CD14-positive monocyte (primary cell): ENCODE measurements at regions not wholly inside any gene's neighbourhood (a gene's known extent, or its start where the extent isn't known, plus 50 kb on each side); places are given as distances from the start of the nearest gene placed in this dataset.

Experiments used
- DNase-seq, 3 donors: peaks; one replicate each; pipeline ENCODE4 v3.0.0-alpha.2; 2011 to 2022
- H2AFZ ChIP-seq: 2 replicates; pipeline ENCODE4 v1.6.0; 2012; ENCODE audit warnings: mild to moderate bottlenecking, low read depth, low read length, inconsistent platforms; ENCODE audit not compliant: insufficient read depth, poor library complexity, severe bottlenecking
- H3K27ac ChIP-seq, 2 donors: 1 replicate in 1 of 2; 2 replicates in 1 of 2; pipeline ENCODE4 v1.5.1; 2012 to 2013; ENCODE audit warnings: low read length in 2 of 2, control low read depth in 1 of 2, inconsistent platforms in 1 of 2, low read depth in 1 of 2, mild to moderate bottlenecking in 1 of 2
- H3K27me3 ChIP-seq, 2 donors: one replicate each; pipeline versions ENCODE4 v1.6.0 to v1.6.1; 2011 to 2013; ENCODE audit warnings: low read length in 2 of 2; ENCODE audit not compliant: control insufficient read depth in 2 of 2, insufficient read depth in 2 of 2
- H3K36me3 ChIP-seq, 2 donors: replicated peaks in 1 of 2; 1 replicate in 1 of 2; 2 replicates in 1 of 2; pipeline versions ENCODE4 v1.5.1 to v1.6.1; 2012 to 2013; ENCODE audit warnings: low read length in 2 of 2, control low read depth in 1 of 2, inconsistent platforms in 1 of 2, mild to moderate bottlenecking in 1 of 2; ENCODE audit not compliant: insufficient read depth in 2 of 2, control insufficient read depth in 1 of 2
- H3K4me1 ChIP-seq, 2 donors: 1 replicate in 1 of 2; 2 replicates in 1 of 2; pipeline versions ENCODE4 v1.5.1 to v1.6.1; 2012 to 2013; ENCODE audit warnings: low read length in 2 of 2, control low read depth in 1 of 2, inconsistent platforms in 1 of 2, mild to moderate bottlenecking in 1 of 2, moderate library complexity in 1 of 2; ENCODE audit not compliant: insufficient read depth in 2 of 2, control insufficient read depth in 1 of 2
- H3K4me2 ChIP-seq: replicated peaks from 2 replicates; pipeline ENCODE3; 2012; ENCODE audit warnings: low read length, moderate library complexity, mild to moderate bottlenecking; ENCODE audit not compliant: poor library complexity, severe bottlenecking; ENCODE audit errors: extremely low read depth
- H3K4me3 ChIP-seq, 3 experiments: fragments of 200-600 bp in 1 of 3; sonication (generic) in 1 of 3; replicated peaks in 1 of 3; 1 replicate in 2 of 3; 2 replicates in 1 of 3; pipeline ENCODE4 v1.5.1; 2011 to 2013; ENCODE audit warnings: low read length in 3 of 3, mild to moderate bottlenecking in 3 of 3, control low read depth in 2 of 3, low read depth in 2 of 3, inconsistent platforms in 1 of 3, moderate library complexity in 1 of 3
- H3K79me2 ChIP-seq: 2 replicates; pipeline ENCODE4 v1.6.0; 2012; ENCODE audit warnings: mild to moderate bottlenecking, control low read depth, inconsistent platforms, low read length, moderate library complexity; ENCODE audit not compliant: insufficient read depth
- H3K9ac ChIP-seq: 2 replicates; pipeline ENCODE4 v1.6.0; 2017; ENCODE audit warnings: low read length, mild to moderate bottlenecking; ENCODE audit not compliant: insufficient read depth, poor library complexity, severe bottlenecking
- H3K9me3 ChIP-seq, 2 donors: replicated peaks in 1 of 2; 1 replicate in 1 of 2; 2 replicates in 1 of 2; pipeline versions ENCODE4 v1.5.1 to v1.6.1; 2012 to 2013; ENCODE audit warnings: low read length in 2 of 2, control low read depth in 1 of 2; ENCODE audit not compliant: control insufficient read depth in 1 of 2, insufficient read depth in 1 of 2
- H4K20me1 ChIP-seq: 2 replicates; pipeline ENCODE4 v1.6.0; 2012; ENCODE audit warnings: mild to moderate bottlenecking, low read length, control low read depth, moderate library complexity; ENCODE audit not compliant: insufficient read depth
- H3K27ac Mint-ChIP-seq, 7 donors: one replicate each; pipeline ENCODE4 v1.8.0; 2020; ENCODE audit warnings: mild to moderate bottlenecking in 7 of 7, mixed read lengths in 7 of 7, moderate library complexity in 6 of 7, inconsistent platforms in 2 of 7
- H3K27me3 Mint-ChIP-seq, 3 donors: one replicate each; pipeline ENCODE4 v1.8.0; 2021 to 2022; ENCODE audit warnings: low read depth in 3 of 3, mild to moderate bottlenecking in 3 of 3, mixed read lengths in 3 of 3, moderate library complexity in 3 of 3, inconsistent platforms in 1 of 3
- H3K36me3 Mint-ChIP-seq, 2 donors: one replicate each; pipeline ENCODE4 v1.8.0; 2020; ENCODE audit warnings: mixed read lengths in 2 of 2, inconsistent platforms in 1 of 2, mild to moderate bottlenecking in 1 of 2
- H3K4me1 Mint-ChIP-seq: one replicate; pipeline ENCODE4 v1.8.0; 2020; ENCODE audit warnings: mild to moderate bottlenecking, mixed read lengths
- H3K4me3 Mint-ChIP-seq, 2 donors: one replicate each; pipeline ENCODE4 v1.8.0; 2020; ENCODE audit warnings: mild to moderate bottlenecking in 2 of 2, mixed read lengths in 2 of 2, moderate library complexity in 1 of 2
- H3K9me3 Mint-ChIP-seq, 7 donors: one replicate each; pipeline ENCODE4 v1.8.0; 2020 to 2022; ENCODE audit warnings: mixed read lengths in 7 of 7, mild to moderate bottlenecking in 6 of 7, moderate library complexity in 6 of 7, inconsistent platforms in 2 of 7
- CTCF ChIP-seq: fragments of 200-600 bp; IDR thresholded peaks from one replicate; pipeline ENCODE4 v1.8.0; 2022; ENCODE audit warnings: antibody characterized with exemption, mild to moderate bottlenecking
- WGBS: methylation state at CpG from one replicate; pipeline ENCODE4 v1.1.5; 2013; ENCODE audit warnings: missing lambda C conversion rate; ENCODE audit not compliant: insufficient coverage; 5-methylcytosine and 5-hydroxymethylcytosine counted together
- intact Hi-C, 2 donors: fragments of 100-400 bp; cut with micrococcal nuclease; formaldehyde crosslinking; loops; one replicate each; pipeline versions ENCODE4 v1.15.0 to v1.15.1; 2023

- H3K4me3 Mint-ChIP-seq = no peak overlapping the region
- H3K9me3 ChIP-seq = peaks cover 5 to 16% of the 10 kb centered on the region in 2 donors
- no peaks in the 10 kb centered on the region for H3K36me3 ChIP-seq
- no peaks in the 10 kb centered on the region for H3K36me3 Mint-ChIP-seq
- H3K4me2 ChIP-seq = no peak overlapping the region
- H3K79me2 ChIP-seq = no peaks in the 10 kb centered on the region
- no peak overlapping the region for H3K4me3 ChIP-seq
- H3K27ac Mint-ChIP-seq = no peak overlapping the region
- no peak overlapping the region for H3K27ac ChIP-seq
- H2AFZ ChIP-seq = no peak overlapping the region
- H3K4me1 Mint-ChIP-seq = no peaks in the 10 kb centered on the region
- DNase-seq = no peak
- H3K9me3 Mint-ChIP-seq = peaks cover 0 to 13% (median 9%) of the 10 kb centered on the region in 7 donors
- 100% methylated on average over 1 of the region's 6 CpGs for WGBS
- intact Hi-C loops = no loop called here
- peaks cover 0 to under 1% (median 0%) of the 10 kb centered on the region in 3 donors for H3K27me3 Mint-ChIP-seq
- H3K9ac ChIP-seq = no peak overlapping the region
- H3K27me3 ChIP-seq = no peaks in the 10 kb centered on the region
- no peak for TF ChIP-seq CTCF
- no peaks in the 10 kb centered on the region for H4K20me1 ChIP-seq
- no peaks in the 10 kb centered on the region for H3K4me1 ChIP-seq
Observed at GRCh38 chr2:138930571-138930970, 150.4 kb upstream of the NXPH2 start.

GRCh38 chr2:138928374-138929021, 148.3 kb upstream of the NXPH2 start:
- H3K9ac ChIP-seq = no peak overlapping the region
- intact Hi-C loops = no loop called here
- no peaks in the 10 kb centered on the region for H3K36me3 Mint-ChIP-seq
- H3K4me3 Mint-ChIP-seq = no peak overlapping the region
- WGBS = no CpG with 5 or more reads among the region's 1 CpG
- peaks cover 5 to 16% of the 10 kb centered on the region in 2 donors for H3K9me3 ChIP-seq
- H3K9me3 Mint-ChIP-seq = peaks cover 0 to 13% (median 8%) of the 10 kb centered on the region in 7 donors
- H3K36me3 ChIP-seq = no peaks in the 10 kb centered on the region
- H3K27me3 ChIP-seq = no peaks in the 10 kb centered on the region
- no peak overlapping the region for H3K4me3 ChIP-seq
- no peak overlapping the region for H3K27ac ChIP-seq
- H4K20me1 ChIP-seq = no peaks in the 10 kb centered on the region
- no peaks in the 10 kb centered on the region for H3K79me2 ChIP-seq
- no peak overlapping the region for H2AFZ ChIP-seq
- no peak for TF ChIP-seq CTCF
- no peak overlapping the region for H3K27ac Mint-ChIP-seq
- peaks cover 0 to 3% (median 0%) of the 10 kb centered on the region in 3 donors for H3K27me3 Mint-ChIP-seq
- no peaks in the 10 kb centered on the region for H3K4me1 ChIP-seq
- no peak overlapping the region for H3K4me2 ChIP-seq
- H3K4me1 Mint-ChIP-seq = no peaks in the 10 kb centered on the region
- DNase-seq = no peak
